Lung (tissue), 11 donors: ENCODE measurements at regions not wholly inside any gene's neighbourhood (a gene's known extent, or its start where the extent isn't known, plus 50 kb on each side); places are given as distances from the start of the nearest gene placed in this dataset.

Experiments used
- ATAC-seq: fragments of 200-7000 bp; cut with Tn5 transposase; one replicate; pipeline ENCODE4 v1.9.1; 2020; ENCODE audit warnings: moderate number of reproducible peaks; ENCODE audit not compliant: insufficient read depth, low FRiP score
- DNase-seq, 3 donors: peaks; one replicate each; pipeline ENCODE4 v3.0.0-alpha.2; 2013 to 2017
- H3K27ac ChIP-seq, 2 donors: one replicate each; pipeline ENCODE4 v1.5.1; 2013; ENCODE audit warnings: mild to moderate bottlenecking in 2 of 2, moderate library complexity in 2 of 2, control low read depth in 1 of 2, inconsistent platforms in 1 of 2, low read depth in 1 of 2, low read length in 1 of 2
- H3K27me3 ChIP-seq, 3 donors: one replicate each; pipeline ENCODE4 v1.5.1; 2013; ENCODE audit warnings: low read length in 2 of 3; ENCODE audit not compliant: control insufficient read depth in 3 of 3, insufficient read depth in 3 of 3
- H3K36me3 ChIP-seq, 4 donors: one replicate each; pipeline ENCODE4 v1.5.1; 2013; ENCODE audit warnings: low read length in 4 of 4, mild to moderate bottlenecking in 1 of 4, moderate library complexity in 1 of 4; ENCODE audit not compliant: control insufficient read depth in 4 of 4, insufficient read depth in 4 of 4
- H3K4me1 ChIP-seq, 5 donors: one replicate each; pipeline ENCODE4 v1.5.1; 2013; ENCODE audit warnings: low read length in 5 of 5, mild to moderate bottlenecking in 2 of 5, moderate library complexity in 1 of 5; ENCODE audit not compliant: control insufficient read depth in 5 of 5, insufficient read depth in 5 of 5
- H3K4me3 ChIP-seq: one replicate; pipeline ENCODE4 v1.5.1; 2013; ENCODE audit warnings: mild to moderate bottlenecking, control low read depth, moderate library complexity
- H3K9ac ChIP-seq, 2 donors: one replicate each; pipeline ENCODE4 v1.5.1; 2013; ENCODE audit warnings: low read length in 2 of 2, control low read depth in 1 of 2; ENCODE audit not compliant: insufficient read depth in 1 of 2
- H3K9me3 ChIP-seq, 4 donors: one replicate each; pipeline ENCODE4 v1.5.1; 2013; ENCODE audit warnings: low read length in 3 of 4, mild to moderate bottlenecking in 1 of 4, moderate library complexity in 1 of 4; ENCODE audit not compliant: control insufficient read depth in 4 of 4, insufficient read depth in 3 of 4
- WGBS, 2 donors: extraction: QIAGEN DNeasy Blood & Tissue Kit; methylation state at CpG; one replicate each; pipeline ENCODE4 v1.1.7; 2013; 5-methylcytosine and 5-hydroxymethylcytosine counted together
- TF ChIP-seq, protein P1 (sequence below): IDR thresholded peaks from 2 replicates; pipeline ENCODE4 v1.5.1; 2012; ENCODE audit warnings: mild to moderate bottlenecking; ENCODE audit errors: control extremely low read depth, extremely low read depth
- donor health status: control.
- donor health status: control.
- donor health status: Bipolar disorder and iron deficiency.
- donor health status: healthy.
- donor health status: DM: yes; HTN: yes; CAD: no.

DNA sequence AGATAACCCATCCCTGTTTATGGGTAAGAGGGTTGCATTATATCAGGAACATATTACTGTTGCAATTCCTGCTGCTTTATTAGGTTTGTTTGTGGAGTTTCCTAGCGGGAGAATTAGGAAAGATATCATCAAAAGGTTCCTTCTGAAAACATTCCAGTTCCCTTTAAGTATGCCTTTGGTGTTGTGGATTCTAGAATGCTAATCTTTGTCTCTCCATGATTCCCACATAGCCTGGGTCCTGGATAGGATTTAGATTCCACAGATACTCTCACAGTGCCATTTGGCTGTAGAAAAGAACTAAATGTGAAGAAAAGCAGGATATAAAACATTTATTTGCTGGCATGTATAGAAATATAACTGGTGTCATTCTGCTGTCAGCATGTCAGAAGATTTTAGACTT, 338.7 kb downstream of the PCDH18 start:
- TF ChIP-seq, protein P1, sequence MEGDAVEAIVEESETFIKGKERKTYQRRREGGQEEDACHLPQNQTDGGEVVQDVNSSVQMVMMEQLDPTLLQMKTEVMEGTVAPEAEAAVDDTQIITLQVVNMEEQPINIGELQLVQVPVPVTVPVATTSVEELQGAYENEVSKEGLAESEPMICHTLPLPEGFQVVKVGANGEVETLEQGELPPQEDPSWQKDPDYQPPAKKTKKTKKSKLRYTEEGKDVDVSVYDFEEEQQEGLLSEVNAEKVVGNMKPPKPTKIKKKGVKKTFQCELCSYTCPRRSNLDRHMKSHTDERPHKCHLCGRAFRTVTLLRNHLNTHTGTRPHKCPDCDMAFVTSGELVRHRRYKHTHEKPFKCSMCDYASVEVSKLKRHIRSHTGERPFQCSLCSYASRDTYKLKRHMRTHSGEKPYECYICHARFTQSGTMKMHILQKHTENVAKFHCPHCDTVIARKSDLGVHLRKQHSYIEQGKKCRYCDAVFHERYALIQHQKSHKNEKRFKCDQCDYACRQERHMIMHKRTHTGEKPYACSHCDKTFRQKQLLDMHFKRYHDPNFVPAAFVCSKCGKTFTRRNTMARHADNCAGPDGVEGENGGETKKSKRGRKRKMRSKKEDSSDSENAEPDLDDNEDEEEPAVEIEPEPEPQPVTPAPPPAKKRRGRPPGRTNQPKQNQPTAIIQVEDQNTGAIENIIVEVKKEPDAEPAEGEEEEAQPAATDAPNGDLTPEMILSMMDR, result no peak
- DNase-seq (no peak), ATAC-seq (no peak)
- Histone ChIP-seq H3K27ac (no peak overlapping the region), H3K9ac (no peak overlapping the region), H3K36me3 (no peaks in the 10 kb centered on the region), H3K9me3 (peaks cover 0 to 3% (median 0%) of the 10 kb centered on the region in 4 donors), H3K27me3 (no peaks in the 10 kb centered on the region), H3K4me1 (no peaks in the 10 kb centered on the region), H3K4me3 (no peak overlapping the region)
- 59 to 67% methylated on average over 1 of the region's 1 CpG for WGBS, 2 donors

DNA sequence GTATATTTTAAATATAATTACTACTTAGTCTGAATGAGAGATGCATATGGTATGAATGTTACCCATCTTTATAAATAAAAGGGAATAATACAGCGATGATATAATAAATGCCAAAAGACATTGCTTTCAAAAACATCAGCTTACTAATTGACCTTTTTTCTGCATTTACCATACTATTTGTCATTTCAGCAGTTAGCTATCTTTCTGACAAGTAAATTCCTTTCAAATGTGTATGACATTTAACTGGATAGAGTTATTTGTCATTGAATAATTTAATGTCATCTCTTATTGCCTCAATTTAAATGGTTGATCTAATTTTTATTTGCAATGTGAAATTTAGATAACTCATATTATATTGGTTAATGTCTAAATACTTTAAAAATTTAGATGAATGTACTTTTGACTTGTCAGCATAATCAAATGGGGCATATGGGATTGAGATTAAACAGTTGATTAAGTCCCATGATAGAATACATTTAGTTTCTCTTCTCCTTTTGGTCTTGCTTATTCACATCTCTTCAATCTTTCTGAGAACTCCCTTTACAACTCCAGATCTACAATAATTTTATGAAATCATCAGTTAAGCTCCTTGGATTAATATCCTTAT, 350.9 kb downstream of the PCDH18 start:
- no peak for DNase-seq
- no peaks in the 10 kb centered on the region for H3K36me3 ChIP-seq
- H3K4me1 ChIP-seq, result no peaks in the 10 kb centered on the region
- no peaks in the 10 kb centered on the region for H3K9me3 ChIP-seq
- H3K9ac ChIP-seq, result no peak overlapping the region
- H3K4me3 ChIP-seq, result no peak overlapping the region
- H3K27ac ChIP-seq, result no peak overlapping the region
- no peaks in the 10 kb centered on the region for H3K27me3 ChIP-seq
- ATAC-seq, result no peak
- WGBS, 2 donors, result 96% methylated on average over 1 of the region's 1 CpG
- TF ChIP-seq, protein P1, result no peak

DNA sequence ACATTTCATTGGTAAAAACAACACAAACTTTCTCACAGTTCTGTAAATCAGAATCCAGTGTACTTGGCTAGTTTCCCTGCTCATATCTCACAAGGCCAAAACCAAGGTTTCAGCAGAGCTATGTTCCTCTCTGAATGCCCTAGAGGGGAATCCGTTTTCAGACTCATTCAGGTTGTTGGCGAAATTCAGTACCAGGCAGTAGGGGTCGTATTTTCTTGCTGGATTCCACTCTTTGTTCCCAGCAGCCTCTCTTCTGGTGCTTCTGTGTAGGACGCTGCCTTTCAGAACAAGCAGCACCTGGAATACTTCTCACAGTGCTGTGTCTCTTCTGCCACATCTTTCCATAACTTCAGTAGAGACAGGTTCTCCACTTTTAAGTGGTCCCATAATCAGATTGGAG, 351.9 kb downstream of the PCDH18 start:
- ATAC-seq, result no peak
- DNase-seq, result no peak
- H3K4me3 ChIP-seq, result no peak overlapping the region
- 57 to 60% methylated on average over 4 of the region's 4 CpGs for WGBS, 2 donors
- no peaks in the 10 kb centered on the region for H3K27me3 ChIP-seq
- no peaks in the 10 kb centered on the region for H3K9me3 ChIP-seq
- no peak overlapping the region for H3K9ac ChIP-seq
- no peaks in the 10 kb centered on the region for H3K36me3 ChIP-seq
- H3K4me1 ChIP-seq, result no peaks in the 10 kb centered on the region
- TF ChIP-seq, protein P1, result no peak
- H3K27ac ChIP-seq, result no peak overlapping the region

DNA sequence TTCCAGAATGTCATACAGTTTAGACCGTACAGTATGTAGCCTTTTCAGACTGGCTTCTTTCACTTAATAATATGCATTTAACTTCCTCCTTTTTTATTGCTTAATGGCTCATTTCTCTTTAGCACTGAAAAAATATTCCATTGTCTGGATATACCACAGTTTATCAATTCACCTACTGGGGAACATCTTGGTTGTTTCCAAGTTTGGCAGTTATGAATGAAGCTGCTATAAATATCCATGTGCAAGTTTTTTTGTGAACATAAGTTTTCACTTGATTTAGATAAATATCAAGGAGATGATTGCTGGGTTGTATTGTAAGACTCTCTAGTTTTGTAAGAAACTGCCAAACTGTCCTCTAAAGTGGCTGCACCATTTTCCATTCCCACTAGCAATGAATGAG, 375.5 kb downstream of the PCDH18 start:
- no peak for ATAC-seq
- Histone ChIP-seq H3K4me1 (no peaks in the 10 kb centered on the region), H3K36me3 (no peaks in the 10 kb centered on the region), H3K4me3 (no peak overlapping the region), H3K27ac (no peak overlapping the region), H3K9ac (no peak overlapping the region), H3K9me3 (no peaks in the 10 kb centered on the region), H3K27me3 (no peaks in the 10 kb centered on the region)
- WGBS, 2 donors, result 43 to 62% methylated on average over 1 of the region's 1 CpG
- no peak for DNase-seq
- TF ChIP-seq, protein P1, result no peak
